GM23338 (cell line): ENCODE measurements at regions not wholly inside any gene's neighbourhood (a gene's known extent, or its start where the extent isn't known, plus 50 kb on each side); places are given as distances from the start of the nearest gene placed in this dataset.

Experiments
- EZH2phosphoT487 ChIP-seq: fragments of 200-600 bp; sonication (generic); IDR thresholded peaks from one replicate; pipeline ENCODE4 v1.8.1; 2018; ENCODE audit warnings: antibody characterized with exemption; ENCODE audit not compliant: unreplicated experiment
- JUNB ChIP-seq: IDR thresholded peaks from one replicate; pipeline ENCODE4 v1.6.1; 2016; ENCODE audit warnings: antibody characterized with exemption; ENCODE audit not compliant: unreplicated experiment
- POLR2AphosphoS5 ChIP-seq: IDR thresholded peaks from 2 replicates; pipeline ENCODE4 v1.6.1; 2016; ENCODE audit warnings: antibody characterized with exemption, low read depth
- TF ChIP-seq, protein P1 (sequence below), 2 experiments: fragments of 200-600 bp in 1 of 2; sonication (generic) in 1 of 2; conservative IDR thresholded peaks; 2 replicates each; pipeline versions ENCODE4 v1.5.1 to v1.6.1; 2016 to 2017; ENCODE audit warnings: antibody characterized with exemption in 2 of 2, low read depth in 2 of 2, mild to moderate bottlenecking in 2 of 2, moderate library complexity in 1 of 2

- no peak for TF ChIP-seq EZH2phosphoT487
- TF ChIP-seq, protein P1, sequence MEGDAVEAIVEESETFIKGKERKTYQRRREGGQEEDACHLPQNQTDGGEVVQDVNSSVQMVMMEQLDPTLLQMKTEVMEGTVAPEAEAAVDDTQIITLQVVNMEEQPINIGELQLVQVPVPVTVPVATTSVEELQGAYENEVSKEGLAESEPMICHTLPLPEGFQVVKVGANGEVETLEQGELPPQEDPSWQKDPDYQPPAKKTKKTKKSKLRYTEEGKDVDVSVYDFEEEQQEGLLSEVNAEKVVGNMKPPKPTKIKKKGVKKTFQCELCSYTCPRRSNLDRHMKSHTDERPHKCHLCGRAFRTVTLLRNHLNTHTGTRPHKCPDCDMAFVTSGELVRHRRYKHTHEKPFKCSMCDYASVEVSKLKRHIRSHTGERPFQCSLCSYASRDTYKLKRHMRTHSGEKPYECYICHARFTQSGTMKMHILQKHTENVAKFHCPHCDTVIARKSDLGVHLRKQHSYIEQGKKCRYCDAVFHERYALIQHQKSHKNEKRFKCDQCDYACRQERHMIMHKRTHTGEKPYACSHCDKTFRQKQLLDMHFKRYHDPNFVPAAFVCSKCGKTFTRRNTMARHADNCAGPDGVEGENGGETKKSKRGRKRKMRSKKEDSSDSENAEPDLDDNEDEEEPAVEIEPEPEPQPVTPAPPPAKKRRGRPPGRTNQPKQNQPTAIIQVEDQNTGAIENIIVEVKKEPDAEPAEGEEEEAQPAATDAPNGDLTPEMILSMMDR (conservative IDR thresholded peaks at IDR 0.05; ENCODE audit: low read depth in 2 of 2): no peak
- no peak for TF ChIP-seq JUNB
- no peak for TF ChIP-seq POLR2AphosphoS5
These were observed 319.5 kb downstream of the PRL start for GRCh38 chr6:21977346-21977745.
